ENCODE measurements at regions not wholly inside any gene's neighbourhood (a gene's known extent, or its start where the extent isn't known, plus 50 kb on each side); places are given as distances from the start of the nearest gene placed in this dataset.

- Histone ChIP-seq H3K9me3 (no peaks in the 10 kb centered on the region), H3K36me3 (no peaks in the 10 kb centered on the region), H3K4me1 (peaks cover 0 to 4% (median 0%) of the 10 kb centered on the region in 6 donors), H3K27ac (no peak overlapping the region), H3K27me3 (replicated peaks in 1 of 7) (no peaks in the 10 kb centered on the region), H3K4me3 (no peak overlapping the region)
- intact Hi-C loops (cut with DNase I; ENCODE audit: low total_unique reads): no loop called here
- WGBS, 5 donors: 64 to 87% (median 83%) methylated on average over 2 of the region's 2 CpGs
- TF ChIP-seq CTCF (IDR thresholded peaks at IDR 0.05 in 8 of 11, conservative IDR thresholded peaks at IDR 0.05 in 3 of 11): no peak
- TF ChIP-seq POLR2AphosphoS5 (IDR thresholded peaks at IDR 0.05): no peak
- no peak for TF ChIP-seq POLR2A (IDR thresholded peaks at IDR 0.05)
- no peak for DNase-seq
Measured at GRCh38 chr7:41203542-41203941, 499.3 kb downstream of the INHBA start.

- TF ChIP-seq POLR2AphosphoS5 (IDR thresholded peaks at IDR 0.05) (no peak), CTCF (IDR thresholded peaks at IDR 0.05 in 8 of 11, conservative IDR thresholded peaks at IDR 0.05 in 3 of 11) (no peak), POLR2A (IDR thresholded peaks at IDR 0.05) (no peak)
- 86 to 98% (median 88%) methylated on average over 3 of the region's 3 CpGs for WGBS, 5 donors
- DNase-seq: no peak
- no peaks in the 10 kb centered on the region for H3K9me3 ChIP-seq
- no peak overlapping the region for H3K27ac ChIP-seq
- no peaks in the 10 kb centered on the region for H3K27me3 ChIP-seq (replicated peaks in 1 of 7)
- no peaks in the 10 kb centered on the region for H3K36me3 ChIP-seq
- intact Hi-C loops (cut with DNase I; ENCODE audit: low total_unique reads): no loop called here
- H3K4me1 ChIP-seq: peaks cover 0 to 4% (median 0%) of the 10 kb centered on the region in 6 donors
- H3K4me3 ChIP-seq: no peak overlapping the region
Measured at GRCh38 chr7:41201021-41201420, 501.9 kb downstream of the INHBA start.

DNA sequence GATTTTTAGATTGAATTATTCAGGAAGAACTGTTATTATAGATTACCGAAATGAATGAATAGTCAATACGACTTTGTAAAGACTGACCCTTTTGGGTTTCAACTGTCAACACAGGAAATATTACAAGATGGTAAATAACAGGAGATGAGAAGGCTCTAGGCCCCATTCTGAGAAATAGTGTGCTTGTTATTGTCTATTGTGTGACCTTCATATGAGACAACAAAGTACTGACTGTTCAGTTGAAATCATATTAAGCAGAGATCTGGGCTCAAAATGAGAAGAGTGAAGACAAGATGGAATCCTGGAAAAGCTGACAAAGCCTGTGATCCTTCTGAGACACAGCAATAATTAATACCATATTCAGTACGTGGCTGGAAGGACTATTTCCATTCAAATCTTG is 503.8 kb downstream of the INHBA start:
- TF ChIP-seq CTCF (IDR thresholded peaks at IDR 0.05 in 8 of 11, conservative IDR thresholded peaks at IDR 0.05 in 3 of 11) (no peak), POLR2AphosphoS5 (IDR thresholded peaks at IDR 0.05) (no peak), POLR2A (IDR thresholded peaks at IDR 0.05) (no peak)
- no peaks in the 10 kb centered on the region for H3K36me3 ChIP-seq
- no peaks in the 10 kb centered on the region for H3K27me3 ChIP-seq (replicated peaks in 1 of 7)
- 76 to 89% (median 84%) methylated on average over 3 of the region's 3 CpGs for WGBS, 5 donors
- intact Hi-C loops (cut with DNase I; ENCODE audit: low total_unique reads): no loop called here
- H3K9me3 ChIP-seq: no peaks in the 10 kb centered on the region
- DNase-seq: no peak
- no peak overlapping the region for H3K4me3 ChIP-seq
- no peaks in the 10 kb centered on the region for H3K4me1 ChIP-seq
- H3K27ac ChIP-seq: no peak overlapping the region

GRCh38 chr7:41198502-41198901 is 504.4 kb downstream of the INHBA start:
- no peaks in the 10 kb centered on the region for H3K36me3 ChIP-seq
- no peaks in the 10 kb centered on the region for H3K4me1 ChIP-seq
- no peaks in the 10 kb centered on the region for H3K9me3 ChIP-seq
- no peak overlapping the region for H3K4me3 ChIP-seq
- no peak for DNase-seq
- intact Hi-C loops (cut with DNase I; ENCODE audit: low total_unique reads): no loop called here
- no peak overlapping the region for H3K27ac ChIP-seq
- TF ChIP-seq CTCF (IDR thresholded peaks at IDR 0.05 in 8 of 11, conservative IDR thresholded peaks at IDR 0.05 in 3 of 11): no peak
- no peak for TF ChIP-seq POLR2AphosphoS5 (IDR thresholded peaks at IDR 0.05)
- TF ChIP-seq POLR2A (IDR thresholded peaks at IDR 0.05): no peak
- H3K27me3 ChIP-seq (replicated peaks in 1 of 7): no peaks in the 10 kb centered on the region
